Activated T-helper 1 cell treated with anti-CD3 and anti-CD28 coated beads, Interleukin-12 subunit alpha, Interleukin-12 subunit beta, Interleukin-2, Interleukin-4 antibody, amounts not matched to agents 30 ng/mL and 10 ng/mL and 1 ng/mL, durations not matched to agents 14 hours and 24 hours and 36 hours (primary cell): ENCODE measurements at regions not wholly inside any gene's neighbourhood (a gene's known extent, or its start where the extent isn't known, plus 50 kb on each side); places are given as distances from the start of the nearest gene placed in this dataset.

Experiments used
- DNase-seq: peaks from one replicate; pipeline ENCODE4 v3.0.0; 2021; ENCODE audit warnings: low spot score
- H3K27ac Mint-ChIP-seq: one replicate; pipeline ENCODE4 v1.8.0; 2021; ENCODE audit warnings: mild to moderate bottlenecking, mixed read lengths
- H3K27me3 Mint-ChIP-seq: one replicate; pipeline ENCODE4 v1.8.0; 2022; ENCODE audit warnings: mild to moderate bottlenecking, moderate library complexity, mixed read lengths; ENCODE audit not compliant: insufficient read depth
- H3K36me3 Mint-ChIP-seq: one replicate; pipeline ENCODE4 v1.8.0; 2021; ENCODE audit warnings: low read depth, mixed read lengths
- H3K4me1 Mint-ChIP-seq: one replicate; pipeline ENCODE4 v1.8.0; 2021; ENCODE audit warnings: low read depth, mixed read lengths
- H3K4me3 Mint-ChIP-seq: one replicate; pipeline ENCODE4 v1.8.0; 2021; ENCODE audit warnings: mild to moderate bottlenecking, moderate library complexity, mixed read lengths
- H3K9me3 Mint-ChIP-seq: one replicate; pipeline ENCODE4 v1.8.0; 2021; ENCODE audit warnings: mixed read lengths
- intact Hi-C: fragments of 100-400 bp; cut with micrococcal nuclease; formaldehyde crosslinking; loops from one replicate; pipeline ENCODE4 v1.15.1; 2024

DNA sequence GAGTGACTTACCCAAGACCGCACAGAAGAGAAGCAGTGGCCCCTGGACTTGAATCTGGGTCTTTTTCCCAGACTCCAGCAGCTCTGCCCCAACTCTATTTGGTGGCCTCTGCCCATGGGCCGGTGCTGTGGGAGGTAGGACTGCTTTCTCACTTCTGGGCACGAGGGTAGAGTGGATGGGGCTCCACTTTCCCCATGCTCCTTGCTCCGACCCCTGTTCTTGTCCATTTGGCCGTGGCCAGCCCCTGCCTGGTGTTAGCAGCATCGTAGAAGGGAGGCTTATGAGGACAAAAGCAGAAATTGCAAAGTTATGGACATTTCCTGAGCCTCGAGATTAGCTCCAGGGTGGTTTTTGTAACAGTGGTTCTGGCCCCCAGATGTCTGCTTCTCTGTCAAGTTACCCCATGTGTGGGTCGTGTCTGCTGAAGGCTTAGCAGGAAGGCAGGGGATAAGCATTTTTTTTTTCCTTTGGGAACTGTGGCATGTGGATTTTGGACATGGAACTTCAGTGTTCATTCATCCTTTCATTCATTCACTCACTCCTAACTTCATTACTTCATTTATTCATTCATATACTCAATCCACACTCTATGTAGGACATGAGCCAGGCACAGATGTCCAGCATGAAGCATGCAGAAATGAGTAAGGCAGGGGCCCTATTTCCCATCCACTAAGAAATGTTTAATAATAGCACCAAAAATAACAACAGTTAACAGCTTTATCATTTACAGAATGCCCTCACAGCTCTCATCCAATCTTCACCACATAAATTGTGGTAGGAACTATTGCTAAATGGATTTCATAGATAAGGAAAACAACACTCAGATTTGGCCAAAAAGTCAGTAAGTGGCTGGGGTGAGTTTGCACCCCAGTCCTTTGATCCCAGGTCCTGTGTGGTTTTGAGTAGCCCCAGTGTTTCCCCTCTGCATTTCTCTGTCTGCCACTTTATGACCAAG is 180.5 kb downstream of the OPA1 start:
- H3K27ac Mint-ChIP-seq, result no peak overlapping the region
- peaks cover 19% of the 10 kb centered on the region for H3K27me3 Mint-ChIP-seq
- DNase-seq, result no peak
- peaks cover 13% of the 10 kb centered on the region for H3K4me1 Mint-ChIP-seq
- no peak overlapping the region for H3K4me3 Mint-ChIP-seq
- intact Hi-C loops, result no loop called here
- no peaks in the 10 kb centered on the region for H3K36me3 Mint-ChIP-seq
- no peaks in the 10 kb centered on the region for H3K9me3 Mint-ChIP-seq

DNA sequence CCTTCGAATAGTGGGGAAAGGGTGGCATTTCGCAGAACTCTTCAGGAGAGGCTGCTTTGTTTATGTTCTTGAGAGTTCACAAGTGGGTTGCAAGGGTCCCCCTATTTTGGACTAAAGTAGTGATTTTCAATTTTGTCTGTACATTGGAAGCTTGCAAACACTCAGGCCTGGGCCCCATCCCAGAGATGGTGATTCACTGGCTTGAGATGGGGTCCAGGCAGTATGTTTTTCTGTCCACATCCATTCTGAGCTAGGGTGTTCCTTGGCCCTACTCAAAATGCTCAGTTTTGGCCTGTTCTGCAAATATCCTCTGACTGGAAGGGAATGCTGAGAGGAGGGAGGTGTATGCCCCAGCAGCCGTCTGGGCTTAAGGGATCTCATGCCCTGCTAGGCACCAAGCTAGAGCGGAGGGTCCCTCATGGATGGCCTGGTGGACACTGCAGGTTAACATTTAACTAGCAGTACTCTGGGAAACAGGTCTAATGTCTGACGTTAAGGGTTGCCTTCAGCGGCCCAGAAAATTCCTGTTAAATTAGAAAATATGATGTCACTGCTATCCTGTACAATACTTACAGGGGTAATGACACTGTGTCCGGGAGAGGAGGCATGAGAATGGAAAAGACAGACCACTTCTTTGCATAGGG is 181.4 kb downstream of the OPA1 start:
- DNase-seq, result no peak
- H3K27ac Mint-ChIP-seq, result no peak overlapping the region
- no peaks in the 10 kb centered on the region for H3K36me3 Mint-ChIP-seq
- peaks cover 27% of the 10 kb centered on the region for H3K27me3 Mint-ChIP-seq
- no peaks in the 10 kb centered on the region for H3K9me3 Mint-ChIP-seq
- H3K4me3 Mint-ChIP-seq, result no peak overlapping the region
- intact Hi-C loops, result no loop called here
- H3K4me1 Mint-ChIP-seq, result peaks cover 20% of the 10 kb centered on the region

DNA sequence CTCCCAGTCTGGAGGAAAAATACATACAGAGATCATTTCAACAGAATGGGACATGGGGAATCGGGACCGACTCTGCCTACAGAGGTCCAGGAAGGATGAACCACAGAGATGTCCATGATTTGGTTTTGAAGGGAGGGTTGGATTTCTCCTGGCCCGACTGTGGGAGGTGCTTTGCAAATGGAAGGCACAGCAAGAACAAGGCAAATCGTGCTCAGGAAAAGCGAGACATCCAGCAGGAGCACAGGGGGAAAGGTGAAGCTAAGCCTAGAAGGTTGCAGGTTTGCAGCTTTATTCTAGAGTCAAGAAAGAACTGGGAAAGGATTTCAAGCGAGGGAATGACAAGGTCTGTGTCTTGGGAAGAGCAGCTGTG is 181.9 kb downstream of the OPA1 start:
- H3K4me3 Mint-ChIP-seq, result no peak overlapping the region
- no peaks in the 10 kb centered on the region for H3K9me3 Mint-ChIP-seq
- no peaks in the 10 kb centered on the region for H3K36me3 Mint-ChIP-seq
- no peak for DNase-seq
- intact Hi-C loops, result no loop called here
- H3K27me3 Mint-ChIP-seq, result peaks cover 32% of the 10 kb centered on the region
- peaks cover 25% of the 10 kb centered on the region for H3K4me1 Mint-ChIP-seq
- H3K27ac Mint-ChIP-seq, result no peak overlapping the region

DNA sequence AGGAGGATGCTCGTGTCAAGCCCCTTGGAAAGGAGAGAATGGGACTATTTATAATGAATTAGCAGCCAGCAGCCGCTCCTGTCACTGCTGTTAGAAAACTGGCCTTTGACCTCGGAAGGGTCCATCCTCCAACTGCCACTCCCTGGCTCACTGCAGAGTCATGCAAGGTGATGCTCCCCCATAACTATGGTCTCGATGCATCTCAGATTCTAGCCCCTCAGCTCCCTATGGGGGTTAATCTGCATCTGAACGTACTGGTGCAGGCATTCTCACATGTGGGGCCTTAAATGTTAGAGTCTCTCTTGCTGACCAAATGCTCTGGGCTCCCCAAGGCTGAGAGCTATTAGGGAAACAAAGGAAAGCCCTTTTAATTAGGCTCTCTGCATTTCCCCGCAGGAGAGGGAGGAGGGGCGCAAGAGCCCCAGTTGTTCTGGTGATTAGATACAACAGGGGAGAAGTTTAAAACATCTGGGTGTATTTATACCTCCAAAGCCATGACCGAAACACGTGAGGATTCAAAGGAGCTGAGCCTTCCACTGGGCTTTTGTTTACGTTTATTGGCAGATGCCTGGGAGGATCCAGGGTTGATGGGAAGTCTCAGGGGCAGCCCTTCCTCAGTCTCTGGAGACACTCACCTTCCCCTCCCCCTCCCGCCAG is 182.5 kb downstream of the OPA1 start:
- no peak overlapping the region for H3K4me3 Mint-ChIP-seq
- H3K4me1 Mint-ChIP-seq, result peaks cover 27% of the 10 kb centered on the region
- peaks cover 33% of the 10 kb centered on the region for H3K27me3 Mint-ChIP-seq
- H3K9me3 Mint-ChIP-seq, result no peaks in the 10 kb centered on the region
- DNase-seq, result no peak
- intact Hi-C loops, result no loop called here
- no peaks in the 10 kb centered on the region for H3K36me3 Mint-ChIP-seq
- H3K27ac Mint-ChIP-seq, result no peak overlapping the region

DNA sequence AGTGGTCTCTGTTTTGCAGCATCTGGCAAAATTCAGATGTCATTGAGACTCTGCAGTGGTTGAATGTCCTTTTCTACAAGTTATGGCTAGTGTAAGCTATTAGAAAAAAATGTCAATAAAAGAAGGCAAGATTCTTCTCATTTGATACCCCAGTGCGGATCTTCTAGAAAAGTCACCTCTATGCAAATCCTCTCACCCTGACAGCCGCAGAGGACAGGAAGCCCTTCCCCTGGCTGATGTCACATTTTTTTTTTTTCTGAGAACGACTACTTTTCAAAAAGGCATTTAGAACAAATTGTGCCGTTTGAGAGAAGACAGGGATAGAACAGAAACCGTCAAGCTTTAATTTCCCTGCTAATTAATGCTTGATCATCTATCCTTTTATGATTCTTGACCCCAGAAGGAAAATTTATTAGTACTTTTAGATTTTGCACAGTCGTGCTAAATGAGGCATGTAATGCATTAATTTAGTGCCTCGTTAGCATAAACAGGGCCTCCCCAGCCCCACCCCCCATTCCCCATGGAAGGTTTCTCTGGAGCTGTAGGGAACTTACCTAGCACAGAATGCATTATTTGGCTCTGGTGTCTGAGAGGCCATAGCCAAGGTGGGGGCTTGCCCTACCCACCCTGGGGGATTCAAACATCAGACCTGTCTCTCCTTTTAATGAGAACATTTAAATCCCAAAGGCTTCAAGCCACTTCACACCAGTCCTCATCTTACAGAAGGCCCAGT is 183.8 kb downstream of the OPA1 start:
- DNase-seq, result no peak
- H3K27ac Mint-ChIP-seq, result no peak overlapping the region
- H3K4me1 Mint-ChIP-seq, result peaks cover 35% of the 10 kb centered on the region
- no peaks in the 10 kb centered on the region for H3K36me3 Mint-ChIP-seq
- intact Hi-C loops, result no loop called here
- no peaks in the 10 kb centered on the region for H3K9me3 Mint-ChIP-seq
- peaks cover 34% of the 10 kb centered on the region for H3K27me3 Mint-ChIP-seq
- no peak overlapping the region for H3K4me3 Mint-ChIP-seq

DNA sequence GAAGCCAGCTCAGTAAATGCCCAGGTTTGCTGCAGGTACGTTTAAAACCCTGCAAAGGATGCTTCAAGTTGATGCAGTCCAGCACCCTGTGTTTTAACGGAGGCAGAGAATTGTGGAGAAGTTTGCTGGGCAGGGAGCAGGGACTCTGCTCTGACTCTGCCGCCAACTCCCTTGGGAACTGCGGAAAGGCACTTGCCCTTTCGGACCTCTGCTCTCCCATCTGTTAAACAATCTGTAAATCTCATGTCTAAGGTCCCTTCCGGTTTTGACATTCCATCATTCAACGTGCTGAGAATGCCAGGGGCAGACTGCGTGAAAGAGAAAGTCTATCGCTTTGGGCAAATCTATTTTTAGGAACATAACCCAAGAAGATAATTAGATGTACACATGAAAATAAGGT is 184.5 kb downstream of the OPA1 start:
- DNase-seq, result no peak
- no peaks in the 10 kb centered on the region for H3K36me3 Mint-ChIP-seq
- H3K9me3 Mint-ChIP-seq, result no peaks in the 10 kb centered on the region
- no peak overlapping the region for H3K4me3 Mint-ChIP-seq
- peaks cover 35% of the 10 kb centered on the region for H3K4me1 Mint-ChIP-seq
- H3K27me3 Mint-ChIP-seq, result peaks cover 41% of the 10 kb centered on the region
- H3K27ac Mint-ChIP-seq, result no peak overlapping the region
- intact Hi-C loops, result no loop called here

DNA sequence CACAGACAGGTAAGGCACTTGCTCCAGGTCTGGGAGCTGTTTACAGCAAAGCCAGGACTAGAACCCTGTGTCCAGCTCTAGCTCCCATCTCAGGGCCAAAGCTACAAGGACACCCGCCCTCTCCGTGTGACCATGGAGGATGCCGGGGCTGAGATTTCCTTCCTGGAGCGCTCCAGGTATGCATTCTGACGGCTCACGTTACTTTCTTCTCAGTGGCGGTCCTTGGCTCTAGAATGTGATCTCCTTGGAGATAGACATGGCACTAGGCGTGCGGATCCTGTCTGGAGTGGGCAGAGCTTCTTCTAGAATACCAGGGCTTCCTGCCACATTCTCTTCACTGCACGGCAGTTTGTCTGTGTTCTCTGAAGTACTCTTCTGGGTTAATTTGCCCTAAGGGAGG is 185.7 kb downstream of the OPA1 start:
- DNase-seq, result no peak
- H3K27ac Mint-ChIP-seq, result no peak overlapping the region
- peaks cover 38% of the 10 kb centered on the region for H3K27me3 Mint-ChIP-seq
- H3K4me3 Mint-ChIP-seq, result no peak overlapping the region
- intact Hi-C loops, result no loop called here
- no peaks in the 10 kb centered on the region for H3K36me3 Mint-ChIP-seq
- H3K9me3 Mint-ChIP-seq, result no peaks in the 10 kb centered on the region
- H3K4me1 Mint-ChIP-seq, result peaks cover 35% of the 10 kb centered on the region

DNA sequence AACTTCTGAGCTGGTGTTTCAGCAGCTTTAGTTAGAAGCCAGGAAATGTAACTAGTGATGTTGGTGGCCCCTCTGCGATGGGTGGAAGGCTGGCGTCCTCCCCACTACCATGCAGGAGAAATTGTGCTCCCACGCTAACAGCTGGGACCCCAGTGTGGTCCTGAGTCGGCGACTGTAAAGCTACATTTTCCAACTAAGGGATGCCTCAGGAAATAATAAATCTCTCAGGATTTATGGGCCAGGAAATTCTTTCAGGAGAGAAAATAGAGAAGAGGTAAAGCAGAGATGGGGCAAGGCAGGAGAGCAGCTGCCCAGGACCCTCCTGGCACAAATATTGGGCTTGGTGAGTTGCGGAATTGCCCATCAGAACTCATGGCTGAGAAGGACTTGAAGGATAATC is 186.9 kb downstream of the OPA1 start:
- peaks cover 35% of the 10 kb centered on the region for H3K4me1 Mint-ChIP-seq
- no peak for DNase-seq
- H3K36me3 Mint-ChIP-seq, result no peaks in the 10 kb centered on the region
- peak overlapping the region; percentile 20 for H3K4me3 Mint-ChIP-seq
- peaks cover 44% of the 10 kb centered on the region for H3K27me3 Mint-ChIP-seq
- no peaks in the 10 kb centered on the region for H3K9me3 Mint-ChIP-seq
- H3K27ac Mint-ChIP-seq, result no peak overlapping the region
- intact Hi-C loops, result loop anchor here (1.0 to 2.0 kb wide), 2 partner anchors 357 to 535 kb away; partner anchors contain the start of gene HES1

DNA sequence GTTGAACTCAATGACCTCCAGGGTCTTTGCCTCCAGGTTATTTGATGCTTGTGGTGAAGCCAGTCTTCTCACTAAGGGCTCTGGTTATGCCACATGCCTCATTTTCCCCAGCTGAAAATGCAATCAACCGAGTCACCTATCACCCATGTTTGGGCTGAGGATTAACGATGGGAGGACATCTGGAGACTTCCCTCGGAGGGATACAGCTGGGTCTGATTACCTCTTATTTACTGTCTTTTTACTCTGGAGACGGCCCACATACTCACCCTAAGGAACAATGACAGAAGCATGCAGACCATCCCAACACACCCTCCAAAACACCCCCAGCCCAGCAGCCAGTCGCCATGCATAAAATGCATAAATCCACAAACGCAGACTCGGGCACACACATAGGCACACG is 187.4 kb downstream of the OPA1 start:
- Mint-ChIP-seq H3K36me3 (no peaks in the 10 kb centered on the region), H3K9me3 (no peaks in the 10 kb centered on the region), H3K27ac (no peak overlapping the region), H3K4me1 (peaks cover 35% of the 10 kb centered on the region), H3K27me3 (peaks cover 49% of the 10 kb centered on the region), H3K4me3 (no peak overlapping the region)
- no peak for DNase-seq
- intact Hi-C loops, result loop anchor here (1.0 to 2.0 kb wide), 2 partner anchors 356 to 535 kb away; partner anchors contain the start of gene HES1

DNA sequence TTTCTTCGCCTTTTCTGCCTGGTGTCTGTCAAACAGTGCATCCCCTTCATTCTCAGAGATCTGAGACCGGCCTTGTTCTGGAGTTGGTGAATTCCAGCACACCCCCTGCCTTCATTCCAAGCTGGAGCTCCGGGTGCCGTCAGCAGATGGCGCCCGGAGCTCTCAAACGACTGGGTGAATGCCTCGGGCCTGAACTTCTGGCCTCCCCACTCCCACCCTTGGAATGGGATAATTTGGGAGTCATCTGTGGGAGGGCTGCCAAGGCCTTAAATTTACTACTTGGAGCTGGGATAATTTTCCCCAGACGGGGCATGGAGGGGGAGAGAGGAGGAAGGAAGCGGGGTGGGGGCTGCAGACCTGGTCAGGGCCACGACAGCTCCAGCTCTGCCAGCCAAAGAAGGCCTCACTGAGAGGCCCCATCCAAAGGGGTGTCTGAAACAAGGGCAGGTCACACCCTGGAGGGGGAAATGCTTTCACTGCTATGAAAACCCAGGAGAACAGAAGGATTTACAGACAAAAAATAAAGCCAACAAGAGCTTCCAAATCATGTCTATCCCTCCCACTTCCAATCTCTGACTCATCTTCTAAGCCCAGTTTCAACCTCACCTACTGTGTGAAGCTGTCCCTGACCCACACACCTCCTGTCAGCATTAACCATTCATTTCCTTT is 187.9 kb downstream of the OPA1 start:
- Mint-ChIP-seq H3K9me3 (no peaks in the 10 kb centered on the region), H3K27me3 (peaks cover 49% of the 10 kb centered on the region), H3K36me3 (no peaks in the 10 kb centered on the region), H3K4me3 (no peak overlapping the region), H3K27ac (no peak overlapping the region), H3K4me1 (peaks cover 35% of the 10 kb centered on the region)
- no peak for DNase-seq
- intact Hi-C loops, result loop anchor here (1.0 to 2.0 kb wide), 2 partner anchors 356 to 534 kb away; partner anchors contain the start of gene HES1

DNA sequence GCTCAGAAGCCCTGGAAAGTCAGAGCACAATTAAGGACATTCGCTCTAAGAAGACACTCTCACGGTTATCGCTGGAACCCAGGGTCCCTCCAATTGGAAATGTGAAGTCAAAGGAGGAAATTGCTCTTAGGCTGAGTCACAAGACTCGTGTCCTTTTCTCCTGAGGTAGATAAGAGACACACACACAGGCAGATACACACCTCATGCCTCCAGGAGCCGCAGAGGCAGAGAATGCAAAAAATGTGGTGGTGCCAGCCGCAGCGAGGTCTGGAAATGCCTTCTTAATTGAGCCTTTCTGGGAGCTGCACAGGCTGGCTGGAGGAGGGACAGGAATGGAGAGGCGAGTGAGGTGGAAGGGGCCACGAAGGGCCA is 189.3 kb downstream of the OPA1 start:
- Mint-ChIP-seq H3K9me3 (no peaks in the 10 kb centered on the region), H3K27me3 (peaks cover 48% of the 10 kb centered on the region), H3K4me1 (peaks cover 23% of the 10 kb centered on the region), H3K36me3 (no peaks in the 10 kb centered on the region), H3K27ac (no peak overlapping the region), H3K4me3 (no peak overlapping the region)
- intact Hi-C loops, result no loop called here
- DNase-seq, result no peak

DNA sequence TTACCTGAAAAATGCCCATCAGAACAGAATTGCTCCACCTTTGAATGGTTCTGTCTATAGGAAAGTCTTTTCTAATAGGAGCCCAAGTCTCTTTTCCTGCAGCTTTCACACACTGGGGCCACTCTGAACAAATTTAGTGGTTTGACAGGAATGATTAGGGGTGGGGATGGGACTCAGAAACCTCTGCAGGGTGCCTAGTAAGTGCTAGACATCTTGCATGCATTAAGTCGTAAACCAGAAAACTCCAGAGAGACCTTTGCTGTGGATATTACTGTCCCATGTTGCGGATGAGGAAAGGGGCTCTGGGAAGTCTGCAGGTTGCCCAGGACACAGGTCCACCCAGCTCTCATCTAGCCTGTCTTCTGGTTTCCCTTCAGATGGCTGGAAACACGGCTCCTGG is 189.7 kb downstream of the OPA1 start:
- H3K27ac Mint-ChIP-seq, result no peak overlapping the region
- no peak overlapping the region for H3K4me3 Mint-ChIP-seq
- DNase-seq, result no peak
- intact Hi-C loops, result no loop called here
- no peaks in the 10 kb centered on the region for H3K9me3 Mint-ChIP-seq
- H3K36me3 Mint-ChIP-seq, result no peaks in the 10 kb centered on the region
- H3K4me1 Mint-ChIP-seq, result peaks cover 23% of the 10 kb centered on the region
- peaks cover 47% of the 10 kb centered on the region for H3K27me3 Mint-ChIP-seq
